GM21576 (cell line): ENCODE measurements at regions not wholly inside any gene's neighbourhood (a gene's known extent, or its start where the extent isn't known, plus 50 kb on each side); places are given as distances from the start of the nearest gene placed in this dataset.

ENCODE experiments used
- ATAC-seq: cut with Tn5 transposase; IDR thresholded peaks from one replicate; pipeline ENCODE4 v1.9.1; 2021; ENCODE audit warnings: mild to moderate bottlenecking, moderate library complexity; ENCODE audit not compliant: unreplicated experiment

DNA sequence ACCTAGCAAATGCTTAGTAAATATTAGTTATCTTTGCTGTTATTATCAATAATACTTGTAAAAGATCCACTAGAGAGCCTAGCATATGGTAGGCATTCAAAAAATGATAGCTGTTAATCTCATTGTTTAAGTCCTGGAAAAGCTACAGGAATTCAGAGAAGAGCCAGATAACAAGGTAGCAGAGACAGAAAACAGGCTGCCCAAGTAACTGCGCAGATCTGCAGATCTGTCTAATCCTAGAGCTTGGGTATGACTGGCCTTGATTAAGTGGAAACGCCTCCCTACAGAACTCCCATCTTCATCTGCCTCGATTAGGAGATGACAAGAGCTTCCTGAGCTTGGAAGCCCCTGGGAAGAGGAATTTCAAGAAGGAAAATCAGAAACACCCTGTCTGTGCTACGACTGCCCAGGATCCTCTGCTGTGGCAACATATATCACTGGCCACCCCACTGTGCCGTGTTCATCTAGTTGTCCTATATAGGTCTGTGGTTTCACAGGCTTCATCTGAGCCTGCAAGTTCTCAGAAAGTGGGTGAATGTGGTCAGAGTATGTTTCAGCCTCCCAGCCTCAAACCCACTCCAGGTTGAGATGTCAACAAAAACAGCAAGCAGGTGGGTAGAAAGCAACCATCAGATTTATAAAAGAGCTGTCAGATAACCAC lies 151.5 kb upstream of the PKDCC start:
- ATAC-seq: peak; percentile 88

DNA sequence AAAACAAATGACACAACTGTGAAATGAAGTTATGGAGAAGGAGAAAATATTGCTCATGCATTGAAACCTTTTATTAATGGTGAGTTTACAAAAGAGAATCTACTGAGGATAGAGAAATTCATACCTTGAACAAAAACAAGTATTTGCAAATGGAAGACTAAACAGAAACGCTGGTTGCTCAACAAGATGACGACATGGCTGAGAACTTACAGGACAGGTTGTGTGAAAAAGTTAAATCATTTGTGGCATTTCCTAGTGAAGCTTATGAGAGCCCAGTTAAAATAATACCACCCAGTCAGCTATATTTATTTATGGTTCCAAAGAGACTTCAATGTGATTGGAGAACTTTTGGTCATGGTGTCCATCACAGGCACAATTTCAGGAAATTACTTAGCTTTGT lies 148.6 kb upstream of the PKDCC start:
- ATAC-seq: no peak

DNA sequence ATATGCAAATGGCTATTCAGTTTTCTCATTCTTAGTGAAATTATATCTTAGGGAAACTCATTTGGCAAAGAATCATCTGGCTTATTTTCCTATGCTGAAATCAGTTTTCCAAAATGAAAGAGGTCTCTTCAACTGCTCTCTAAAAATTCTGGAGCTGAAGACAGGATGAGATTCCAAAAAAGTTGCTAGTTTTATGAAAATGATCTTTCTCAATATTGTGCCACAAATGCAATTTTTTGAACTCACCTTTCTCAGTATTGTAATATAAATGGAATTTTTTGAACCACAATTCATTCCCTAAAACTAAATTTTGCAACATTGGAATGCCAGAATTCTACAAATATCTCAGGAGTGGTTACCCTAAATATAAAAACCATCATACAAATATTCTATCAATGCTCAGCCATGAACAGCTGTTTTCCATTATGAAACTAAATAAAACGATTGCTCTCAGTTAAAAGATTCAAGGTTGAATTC lies 147.7 kb upstream of the PKDCC start:
- ATAC-seq: no peak

DNA sequence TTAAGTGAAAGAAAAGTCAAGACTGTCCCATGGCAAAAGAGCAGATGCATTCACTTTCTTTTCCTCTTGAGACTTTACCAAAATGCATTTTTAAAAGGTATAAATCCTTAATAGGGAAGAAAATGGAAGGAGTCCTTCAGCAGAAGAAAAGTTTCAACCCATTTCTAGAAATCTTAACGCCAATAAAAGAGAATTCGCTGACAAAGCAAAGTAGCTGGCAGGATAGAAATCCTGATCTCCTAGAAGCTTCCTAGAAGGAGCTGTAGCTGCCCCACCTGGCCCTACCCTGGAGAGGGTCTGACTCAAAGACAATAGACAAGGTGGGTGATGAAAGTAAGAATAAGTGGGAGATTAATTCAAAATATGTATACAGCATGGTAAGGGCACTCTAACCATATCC lies 144.9 kb upstream of the PKDCC start:
- ATAC-seq: no peak

DNA sequence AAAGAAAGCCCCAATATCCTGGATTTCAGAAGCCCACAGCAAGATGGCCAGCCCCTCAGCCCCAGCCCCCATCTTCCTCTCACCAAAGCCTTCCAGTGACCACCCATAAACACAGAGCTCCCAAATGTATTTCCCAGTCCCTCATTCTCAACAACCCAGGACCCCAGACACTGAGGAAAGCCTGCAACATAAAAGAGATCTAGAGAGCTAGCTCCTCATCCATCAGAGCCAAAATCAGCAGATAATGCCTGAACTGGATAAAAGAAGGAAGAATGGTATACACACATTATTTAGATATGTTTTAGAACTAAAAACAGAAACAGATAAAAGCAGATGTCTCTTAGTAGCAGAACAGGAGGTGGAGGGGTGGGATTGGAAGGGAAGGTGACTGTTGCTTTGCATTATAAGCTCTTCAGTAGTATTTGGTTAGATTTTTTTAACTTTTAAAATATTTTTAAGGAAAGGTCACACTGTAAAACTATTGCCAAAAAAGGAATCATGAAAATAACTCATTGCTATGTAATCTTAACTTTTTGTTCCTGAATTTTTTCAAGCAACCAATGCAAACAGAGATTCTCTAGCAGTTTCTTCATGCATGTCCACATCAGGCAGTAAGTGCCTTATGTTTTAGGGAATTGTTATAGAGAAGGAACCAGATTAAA lies 144.2 kb upstream of the PKDCC start:
- no peak for ATAC-seq

DNA sequence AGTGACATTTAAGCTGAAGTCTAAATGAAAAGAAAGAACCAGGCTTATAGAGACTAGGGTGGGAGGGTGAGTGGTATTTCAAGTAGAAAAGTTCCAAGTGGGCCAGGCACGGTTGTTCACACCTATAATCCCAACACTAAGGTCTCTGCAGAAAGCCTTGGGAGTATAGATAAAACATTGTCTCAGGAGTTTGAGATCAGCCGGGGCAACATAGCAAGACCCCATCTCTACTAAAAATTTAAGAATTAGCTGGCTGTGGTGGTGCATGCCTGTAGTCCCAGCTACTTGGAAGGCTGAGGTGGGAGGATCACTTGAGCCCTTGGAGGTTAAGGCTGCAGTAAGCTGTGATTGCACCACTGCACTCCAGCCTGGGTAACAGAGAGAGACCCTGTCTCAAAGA lies 143.4 kb upstream of the PKDCC start:
- no peak for ATAC-seq

DNA sequence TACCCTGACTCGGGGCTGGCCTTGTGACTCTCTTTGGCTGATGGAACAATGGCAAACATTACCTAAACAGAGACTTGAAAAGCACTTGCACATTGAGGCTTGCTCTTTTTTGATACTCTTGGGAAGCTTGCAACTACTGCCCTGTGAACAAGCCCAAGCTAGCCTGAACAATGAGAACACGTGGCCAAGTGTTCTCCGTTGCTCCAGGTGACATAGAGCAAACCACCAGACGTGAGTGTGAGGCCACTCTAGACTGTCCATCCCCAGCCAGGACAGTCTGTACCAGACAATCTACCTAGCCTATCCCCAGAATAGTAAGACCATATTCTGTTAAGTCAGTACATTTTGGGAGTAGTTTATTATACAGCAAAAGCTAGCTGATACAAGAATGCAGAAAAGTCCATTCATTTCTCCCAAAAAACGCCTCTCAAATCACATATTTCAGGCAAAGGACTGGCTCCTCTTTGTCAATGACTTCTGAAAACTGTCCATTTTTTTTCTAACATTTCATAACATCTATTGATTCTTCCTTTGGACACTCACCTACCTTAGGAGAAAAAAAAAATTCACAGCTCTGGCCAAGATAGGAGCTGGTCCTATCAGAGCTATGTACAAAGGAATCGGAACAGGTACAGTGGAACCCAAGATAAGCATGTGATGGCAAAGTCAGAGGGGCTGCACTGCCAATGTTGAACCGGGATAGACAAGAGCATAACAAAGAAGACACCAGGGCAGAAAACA lies 142.1 kb upstream of the PKDCC start:
- no peak for ATAC-seq

DNA sequence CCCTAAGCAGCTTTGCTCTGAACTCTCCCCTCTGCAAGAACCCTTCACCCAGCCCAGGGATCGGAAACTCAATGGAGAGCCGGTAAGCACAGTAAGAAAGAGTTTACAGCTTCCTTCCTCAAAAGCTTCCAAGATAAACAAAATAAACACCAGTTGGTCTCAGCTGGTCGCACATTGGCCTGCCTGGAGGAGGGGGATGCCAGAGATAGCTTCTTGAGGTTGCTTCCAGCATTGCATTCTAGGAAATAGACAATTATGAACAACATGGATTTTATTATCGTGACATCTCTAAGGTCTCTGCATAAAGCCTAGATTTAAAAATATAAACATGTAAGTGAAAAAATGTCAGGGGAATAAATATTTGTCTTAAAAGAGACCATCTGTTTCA lies 141.5 kb upstream of the PKDCC start:
- no peak for ATAC-seq

DNA sequence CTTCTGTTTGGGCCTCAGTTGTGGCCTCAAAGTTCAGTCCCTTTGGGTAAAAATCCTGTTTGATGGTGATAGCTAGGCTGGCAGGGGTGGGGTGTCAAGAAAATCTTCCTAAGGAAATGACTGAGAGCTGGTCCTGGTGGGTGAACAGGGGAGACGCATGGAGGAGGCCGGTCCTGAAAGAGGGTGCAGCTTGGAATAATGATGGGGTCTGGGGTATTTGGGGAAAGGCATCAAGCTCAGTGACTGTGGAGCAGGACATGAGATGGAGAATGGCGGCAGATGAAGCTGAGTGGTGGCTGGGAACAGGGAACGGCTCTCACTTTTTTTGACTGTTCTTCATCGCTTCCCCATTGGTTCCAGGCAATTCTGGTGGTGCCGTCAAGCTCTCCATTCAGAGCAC lies 140.7 kb upstream of the PKDCC start:
- no peak for ATAC-seq

DNA sequence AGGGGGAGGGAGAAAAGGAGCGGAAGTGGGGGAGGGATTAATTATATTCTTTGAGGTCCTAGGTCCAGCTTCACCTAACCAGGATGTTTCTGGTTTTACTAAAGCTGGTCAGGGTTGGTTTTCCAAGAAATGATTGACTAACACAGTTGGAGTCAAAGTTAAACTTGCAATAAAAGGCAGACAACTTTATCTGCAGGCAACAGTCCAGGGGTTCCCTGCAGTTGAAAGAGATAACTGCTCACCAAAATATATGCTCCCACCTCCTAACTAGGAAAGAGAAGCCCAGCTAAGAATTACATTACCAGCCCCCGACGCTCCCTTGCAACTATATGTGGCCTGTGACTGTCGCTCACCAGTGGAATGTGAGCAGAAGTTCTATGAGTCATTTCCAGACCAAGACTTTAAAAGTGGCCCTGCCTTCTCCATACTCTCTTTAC lies 140.0 kb upstream of the PKDCC start:
- ATAC-seq: no peak

DNA sequence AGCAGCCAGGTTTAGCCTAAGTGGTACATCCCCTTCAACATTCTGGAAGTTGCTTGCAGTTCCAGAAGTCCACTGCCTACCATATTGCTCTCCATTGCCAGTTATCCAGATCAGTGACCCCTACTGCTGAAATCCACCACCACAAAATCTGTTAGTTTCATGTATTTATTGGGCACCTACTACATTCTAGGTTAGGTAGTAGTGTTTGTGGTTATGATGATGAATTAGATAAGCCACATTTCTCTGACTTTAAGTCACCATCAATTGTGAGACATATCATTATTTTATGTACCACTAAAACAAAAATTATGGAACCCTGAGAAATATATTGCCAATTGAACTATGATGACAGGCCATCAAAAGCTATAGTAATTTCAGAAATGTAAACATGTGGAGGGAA lies 139.5 kb upstream of the PKDCC start:
- ATAC-seq: no peak

DNA sequence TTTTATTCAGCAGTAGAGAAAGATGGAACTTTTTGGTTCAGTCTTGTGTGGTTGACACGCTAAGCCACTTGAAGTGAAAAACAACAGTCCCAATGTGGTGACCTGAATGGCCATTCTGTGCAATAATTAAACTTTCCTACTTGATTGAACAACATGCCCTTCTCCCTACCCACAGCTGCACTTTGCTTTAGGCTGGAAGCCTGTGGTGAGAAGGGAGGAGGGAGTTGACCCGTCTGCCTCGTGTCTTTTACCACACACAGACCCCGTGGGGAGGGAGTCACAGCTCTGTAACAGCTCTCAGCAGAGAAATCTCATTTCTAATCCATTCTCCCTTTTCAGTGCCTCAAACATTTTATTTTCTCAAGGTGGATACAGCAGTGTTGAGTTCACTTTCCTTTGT lies 138.2 kb upstream of the PKDCC start:
- no peak for ATAC-seq

DNA sequence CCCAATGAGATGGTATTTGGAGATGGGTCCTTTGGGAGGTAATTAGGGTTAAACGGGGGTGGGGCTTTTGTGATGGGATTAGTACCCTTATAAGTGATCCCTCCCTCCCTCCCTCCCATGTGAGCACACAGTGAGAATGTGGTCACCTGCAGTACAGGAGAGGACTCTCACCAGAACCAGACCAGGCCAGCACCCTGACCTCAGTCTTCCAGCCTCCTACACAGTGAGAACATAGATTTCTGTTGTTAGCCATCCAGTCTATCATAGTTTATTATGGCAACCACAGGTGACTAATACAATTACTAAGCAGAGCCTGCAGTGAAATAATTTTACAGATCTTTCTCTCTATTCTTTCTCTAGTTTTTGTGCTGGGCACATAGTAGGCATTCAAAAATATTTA lies 137.7 kb upstream of the PKDCC start:
- no peak for ATAC-seq

DNA sequence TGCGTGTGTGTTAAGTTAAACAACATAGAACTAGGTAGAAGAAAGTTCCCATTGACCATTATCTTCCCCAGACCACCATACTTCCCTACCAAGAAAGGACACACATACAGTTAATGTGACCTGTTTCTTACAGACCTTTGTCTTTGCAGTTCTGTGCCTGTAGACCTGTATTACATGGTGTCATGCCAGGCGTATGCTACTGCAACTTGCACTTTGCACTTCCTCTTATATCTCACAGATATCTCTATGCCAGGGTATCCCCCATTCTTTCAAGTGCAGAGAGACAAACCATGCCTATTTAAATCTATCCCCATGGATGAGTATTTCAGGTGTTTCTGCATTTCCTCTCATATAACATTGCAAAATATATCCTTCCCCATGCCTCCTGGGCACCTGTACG lies 136.8 kb upstream of the PKDCC start:
- no peak for ATAC-seq

DNA sequence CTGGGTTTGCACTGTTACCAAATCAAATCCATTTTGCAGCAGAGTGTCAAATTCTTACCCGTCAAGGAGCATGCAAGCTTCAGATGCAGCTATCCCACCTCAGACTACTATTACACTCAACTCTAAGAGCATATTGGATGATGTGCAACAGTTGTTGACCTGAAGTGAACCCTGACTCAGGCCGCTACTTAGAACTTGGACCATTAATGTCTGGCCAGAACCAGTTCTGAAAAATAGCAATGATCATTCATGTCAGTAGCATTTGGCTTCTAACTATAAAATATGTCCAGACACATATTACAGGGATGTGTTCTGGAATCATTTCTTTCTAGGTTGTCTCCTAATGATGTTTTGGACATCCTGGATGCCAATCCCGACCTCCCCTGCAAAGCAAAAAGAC lies 135.5 kb upstream of the PKDCC start:
- no peak for ATAC-seq

DNA sequence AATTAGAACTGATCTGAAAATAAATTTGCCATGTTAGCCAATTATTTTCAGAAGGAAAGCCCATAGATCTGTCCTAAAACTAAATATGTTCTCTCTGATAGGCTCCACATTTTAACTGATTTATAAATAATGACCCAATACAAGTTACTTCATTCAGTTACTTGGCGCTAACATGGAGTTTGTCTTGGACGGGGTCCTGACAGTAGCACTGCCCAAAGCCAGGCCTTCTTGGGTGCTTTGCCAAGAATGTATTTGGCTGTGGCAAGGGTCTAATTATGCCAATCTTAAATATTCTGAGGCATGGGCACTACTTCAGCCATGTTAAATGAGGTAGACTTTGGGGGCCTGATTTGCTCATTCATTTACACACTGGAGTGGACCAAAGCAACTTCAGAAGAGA lies 135.0 kb upstream of the PKDCC start:
- no peak for ATAC-seq

DNA sequence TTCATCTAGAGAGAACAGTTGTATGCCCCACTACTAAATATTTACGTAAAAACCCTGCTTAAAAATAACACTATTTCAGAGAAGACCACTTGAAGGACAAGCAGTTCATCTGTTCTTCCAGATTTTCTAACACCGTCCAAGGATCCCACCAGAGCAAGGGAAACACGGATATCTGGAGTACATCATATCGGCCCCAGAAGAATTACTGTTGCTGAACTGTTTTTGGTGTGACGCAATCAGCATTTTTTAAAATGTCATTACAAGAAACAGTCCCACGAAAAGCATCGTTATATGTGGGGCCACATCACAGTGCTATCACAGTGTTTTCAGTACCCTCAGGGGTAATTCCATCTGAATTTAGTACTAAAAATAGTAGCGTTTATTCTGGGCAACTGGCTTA lies 134.5 kb upstream of the PKDCC start:
- ATAC-seq: no peak

DNA sequence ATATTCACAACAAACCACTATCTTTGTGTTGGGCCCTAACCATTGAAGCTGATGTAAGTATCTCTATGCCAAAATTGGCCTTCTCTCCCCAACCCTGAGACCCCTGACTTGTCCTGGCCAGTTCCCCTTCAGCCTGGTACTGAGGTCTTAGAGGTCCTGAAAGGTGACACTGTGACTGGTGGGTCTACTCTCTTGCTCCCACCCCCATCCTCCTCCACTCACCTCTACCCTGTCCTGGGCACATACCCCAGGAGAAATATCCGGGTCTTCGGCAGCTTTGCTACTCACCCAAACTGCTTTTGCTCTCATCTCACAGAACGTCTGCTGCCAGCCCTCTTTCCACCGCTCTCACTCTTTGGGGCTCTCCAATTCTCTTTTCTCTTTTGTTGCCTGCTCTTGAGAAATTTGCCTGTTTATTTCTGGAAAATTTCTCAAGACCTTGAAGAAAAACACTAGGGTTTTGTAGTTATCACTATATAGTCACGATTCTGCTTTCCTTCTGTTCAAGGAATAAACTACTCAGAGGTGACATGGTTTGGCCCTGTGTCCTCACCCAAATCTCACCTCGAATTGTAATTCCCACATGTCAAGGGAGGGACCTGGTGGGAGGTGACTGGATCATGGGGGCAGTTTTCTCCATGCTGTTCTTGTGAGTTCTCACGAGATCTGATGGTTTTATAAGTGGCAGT lies 133.8 kb upstream of the PKDCC start:
- no peak for ATAC-seq

DNA sequence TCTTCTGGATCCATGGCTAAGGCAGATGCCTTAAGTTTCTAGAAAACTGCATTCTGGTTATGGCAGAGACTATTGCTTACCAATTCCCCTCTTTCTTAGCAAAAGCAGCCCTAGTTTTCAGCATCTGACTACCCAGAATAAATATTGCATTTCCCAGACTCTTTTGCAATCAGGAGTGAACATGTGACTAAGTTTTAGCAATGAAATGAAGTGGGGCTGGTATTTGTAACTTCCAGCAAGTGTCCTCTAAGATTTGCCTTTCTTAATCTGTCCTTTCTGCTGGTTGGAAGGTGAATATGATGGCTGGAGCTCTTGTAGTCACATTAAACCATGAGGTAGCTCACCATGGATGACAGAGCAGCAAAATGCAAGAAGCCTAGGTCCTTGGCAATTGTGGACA lies 132.9 kb upstream of the PKDCC start:
- ATAC-seq: no peak

DNA sequence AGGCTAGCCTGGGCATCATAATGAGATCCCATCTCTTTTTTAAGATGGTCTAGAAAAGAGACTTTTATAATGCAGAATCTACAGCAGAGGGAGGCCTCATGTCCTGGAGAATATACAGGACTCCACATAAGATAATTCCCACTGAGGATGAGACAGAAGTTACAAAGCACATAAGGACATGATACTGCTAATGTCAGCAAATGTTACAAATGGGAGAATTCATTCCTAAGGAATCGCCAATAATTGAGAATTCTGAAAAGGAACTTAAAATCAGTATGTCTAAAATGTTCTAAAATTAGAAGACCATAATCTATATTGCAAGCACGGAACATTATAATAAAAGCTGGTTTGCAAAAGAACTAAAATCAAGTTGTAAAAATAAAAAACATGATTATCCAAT lies 131.6 kb upstream of the PKDCC start:
- ATAC-seq: no peak

DNA sequence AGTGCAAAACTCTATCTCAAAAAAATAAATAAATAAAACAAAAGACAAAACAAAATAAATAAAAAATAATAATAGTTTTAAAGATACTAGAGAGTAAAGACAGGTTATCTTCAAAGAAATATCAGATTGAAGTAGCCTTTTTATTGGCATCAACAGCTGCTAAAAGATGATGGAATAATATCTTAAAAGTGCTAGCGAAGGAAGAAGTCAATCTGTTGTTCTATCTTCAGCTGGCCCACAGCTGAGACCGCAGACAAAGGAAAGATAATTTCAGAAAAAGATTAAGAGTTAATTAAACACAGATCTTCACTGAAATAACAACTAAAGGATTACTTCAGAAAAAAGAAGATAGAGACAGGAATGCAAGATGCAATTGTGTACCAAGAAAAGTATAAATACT lies 130.2 kb upstream of the PKDCC start:
- no peak for ATAC-seq

DNA sequence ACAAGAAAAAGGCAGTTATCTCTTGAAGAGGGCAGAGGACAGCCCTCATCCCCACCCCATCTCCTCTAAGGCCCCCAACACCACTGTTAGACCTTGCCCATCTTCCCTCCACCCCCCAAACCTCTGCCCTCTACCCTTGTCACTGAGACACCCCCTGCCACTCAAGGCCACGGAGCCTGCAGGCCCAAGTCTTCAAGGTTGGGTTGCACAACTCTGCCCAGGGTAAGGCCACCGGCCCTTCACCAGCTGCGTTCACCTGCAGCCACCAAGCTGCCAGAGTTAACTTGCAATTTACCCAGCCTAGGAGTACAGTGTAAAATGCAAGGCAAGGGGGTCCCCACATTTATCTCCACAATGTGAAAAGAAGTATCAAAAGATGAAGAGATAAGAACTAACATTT lies 128.7 kb upstream of the PKDCC start:
- ATAC-seq: no peak
